ENCODE measurements at regions not wholly inside any gene's neighbourhood (a gene's known extent, or its start where the extent isn't known, plus 50 kb on each side); places are given as distances from the start of the nearest gene placed in this dataset.

- TF ChIP-seq, protein P1, sequence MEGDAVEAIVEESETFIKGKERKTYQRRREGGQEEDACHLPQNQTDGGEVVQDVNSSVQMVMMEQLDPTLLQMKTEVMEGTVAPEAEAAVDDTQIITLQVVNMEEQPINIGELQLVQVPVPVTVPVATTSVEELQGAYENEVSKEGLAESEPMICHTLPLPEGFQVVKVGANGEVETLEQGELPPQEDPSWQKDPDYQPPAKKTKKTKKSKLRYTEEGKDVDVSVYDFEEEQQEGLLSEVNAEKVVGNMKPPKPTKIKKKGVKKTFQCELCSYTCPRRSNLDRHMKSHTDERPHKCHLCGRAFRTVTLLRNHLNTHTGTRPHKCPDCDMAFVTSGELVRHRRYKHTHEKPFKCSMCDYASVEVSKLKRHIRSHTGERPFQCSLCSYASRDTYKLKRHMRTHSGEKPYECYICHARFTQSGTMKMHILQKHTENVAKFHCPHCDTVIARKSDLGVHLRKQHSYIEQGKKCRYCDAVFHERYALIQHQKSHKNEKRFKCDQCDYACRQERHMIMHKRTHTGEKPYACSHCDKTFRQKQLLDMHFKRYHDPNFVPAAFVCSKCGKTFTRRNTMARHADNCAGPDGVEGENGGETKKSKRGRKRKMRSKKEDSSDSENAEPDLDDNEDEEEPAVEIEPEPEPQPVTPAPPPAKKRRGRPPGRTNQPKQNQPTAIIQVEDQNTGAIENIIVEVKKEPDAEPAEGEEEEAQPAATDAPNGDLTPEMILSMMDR (IDR thresholded peaks at IDR 0.05; ENCODE audit: low read depth, low read length), result peak; percentile 88
- no peak for TF ChIP-seq EZH2phosphoT487 (IDR thresholded peaks at IDR 0.05; ENCODE audit: low read depth)
Observed at GRCh38 chr18:73136134-73136533, 268.3 kb upstream of the NETO1 start.

Data from OCI-LY3 (cell line).